Endothelial cell of umbilical vein (primary cell): ENCODE measurements at regions not wholly inside any gene's neighbourhood (a gene's known extent, or its start where the extent isn't known, plus 50 kb on each side); places are given as distances from the start of the nearest gene placed in this dataset.

ENCODE experiments used
- EZH2 ChIP-seq: IDR thresholded peaks from 2 replicates; pipeline ENCODE4 v1.6.1; 2012; ENCODE audit warnings: borderline replicate concordance, low read depth, mild to moderate bottlenecking, moderate library complexity, low read length, inconsistent platforms; ENCODE audit not compliant: severe bottlenecking
- FOS ChIP-seq: IDR thresholded peaks from 2 replicates; pipeline ENCODE4 v1.6.1; 2011; ENCODE audit warnings: mild to moderate bottlenecking, low read length, moderate library complexity, borderline replicate concordance; ENCODE audit not compliant: insufficient read depth
- GATA2 ChIP-seq: IDR thresholded peaks from 2 replicates; pipeline ENCODE4 v1.7.0; 2011; ENCODE audit warnings: low read depth, mild to moderate bottlenecking, moderate library complexity, mixed read lengths, low read length; ENCODE audit not compliant: insufficient read length, insufficient read depth
- JUN ChIP-seq: IDR thresholded peaks from 2 replicates; pipeline ENCODE4 v1.6.1; 2011; ENCODE audit warnings: borderline replicate concordance, low read depth; ENCODE audit not compliant: insufficient read length, insufficient read depth
- MYC ChIP-seq: IDR thresholded peaks from one replicate; pipeline ENCODE4 v1.6.1; 2011; ENCODE audit warnings: mild to moderate bottlenecking, low read depth, low read length
- POLR2A ChIP-seq: IDR thresholded peaks from 2 replicates; pipeline ENCODE4 v1.6.1; 2012; ENCODE audit warnings: low read depth, mild to moderate bottlenecking, control low read depth, low read length
- POLR2AphosphoS5 ChIP-seq: IDR thresholded peaks from 2 replicates; pipeline ENCODE4 v1.6.1; 2012; ENCODE audit warnings: low read depth, mild to moderate bottlenecking, control low read depth, low read length, moderate library complexity; ENCODE audit not compliant: insufficient read depth
- TF ChIP-seq, protein P1 (sequence below), 2 donors: IDR thresholded peaks; 1 replicate in 1 of 2; 2 replicates in 1 of 2; pipeline ENCODE4 v1.5.1; 2011; ENCODE audit warnings: low read length in 2 of 2, mild to moderate bottlenecking in 2 of 2, moderate library complexity in 2 of 2, control low read depth in 1 of 2, inconsistent platforms in 1 of 2, low read depth in 1 of 2; ENCODE audit not compliant: insufficient read depth in 1 of 2; ENCODE audit errors: extremely low read depth in 1 of 2
- TF ChIP-seq, protein P2 (sequence below): IDR thresholded peaks from 2 replicates; pipeline ENCODE4 v1.6.1; 2011; ENCODE audit not compliant: insufficient read depth, insufficient read length

DNA sequence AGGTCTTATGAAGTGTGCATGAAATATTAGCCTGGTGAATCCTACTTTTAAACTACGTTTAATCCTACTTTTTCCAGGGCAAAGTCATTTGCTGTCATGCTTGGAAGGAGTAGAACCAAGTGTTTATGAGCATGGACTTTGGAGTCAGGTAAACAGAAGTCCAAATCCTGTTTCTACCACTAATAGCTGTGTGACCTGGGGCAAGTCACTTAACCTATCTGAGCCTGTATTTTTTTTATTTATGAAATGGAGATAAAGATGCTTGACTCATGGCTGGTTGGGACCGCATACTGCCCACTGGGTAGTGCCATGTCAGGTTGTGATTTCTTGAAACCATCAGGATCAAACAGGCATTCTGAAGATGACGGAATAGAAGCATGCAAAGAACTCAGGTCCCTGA, 249.6 kb downstream of the BAMBI start:
- TF ChIP-seq, protein P1, sequence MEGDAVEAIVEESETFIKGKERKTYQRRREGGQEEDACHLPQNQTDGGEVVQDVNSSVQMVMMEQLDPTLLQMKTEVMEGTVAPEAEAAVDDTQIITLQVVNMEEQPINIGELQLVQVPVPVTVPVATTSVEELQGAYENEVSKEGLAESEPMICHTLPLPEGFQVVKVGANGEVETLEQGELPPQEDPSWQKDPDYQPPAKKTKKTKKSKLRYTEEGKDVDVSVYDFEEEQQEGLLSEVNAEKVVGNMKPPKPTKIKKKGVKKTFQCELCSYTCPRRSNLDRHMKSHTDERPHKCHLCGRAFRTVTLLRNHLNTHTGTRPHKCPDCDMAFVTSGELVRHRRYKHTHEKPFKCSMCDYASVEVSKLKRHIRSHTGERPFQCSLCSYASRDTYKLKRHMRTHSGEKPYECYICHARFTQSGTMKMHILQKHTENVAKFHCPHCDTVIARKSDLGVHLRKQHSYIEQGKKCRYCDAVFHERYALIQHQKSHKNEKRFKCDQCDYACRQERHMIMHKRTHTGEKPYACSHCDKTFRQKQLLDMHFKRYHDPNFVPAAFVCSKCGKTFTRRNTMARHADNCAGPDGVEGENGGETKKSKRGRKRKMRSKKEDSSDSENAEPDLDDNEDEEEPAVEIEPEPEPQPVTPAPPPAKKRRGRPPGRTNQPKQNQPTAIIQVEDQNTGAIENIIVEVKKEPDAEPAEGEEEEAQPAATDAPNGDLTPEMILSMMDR (IDR thresholded peaks at IDR 0.05; ENCODE audit: extremely low read depth in 1 of 2, insufficient read depth in 1 of 2, low read depth in 1 of 2, low read length in 2 of 2): no peak
- TF ChIP-seq POLR2A (no peak), JUN (no peak), EZH2 (no peak), POLR2AphosphoS5 (no peak), GATA2 (no peak), FOS (no peak), MYC (no peak)
- TF ChIP-seq, protein P2, sequence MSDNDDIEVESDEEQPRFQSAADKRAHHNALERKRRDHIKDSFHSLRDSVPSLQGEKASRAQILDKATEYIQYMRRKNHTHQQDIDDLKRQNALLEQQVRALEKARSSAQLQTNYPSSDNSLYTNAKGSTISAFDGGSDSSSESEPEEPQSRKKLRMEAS: no peak
